SJCRH30 (cell line): ENCODE measurements at regions not wholly inside any gene's neighbourhood (a gene's known extent, or its start where the extent isn't known, plus 50 kb on each side); places are given as distances from the start of the nearest gene placed in this dataset.
"Not testable (repeated sequence)": the region's sequence is repeated elsewhere in the genome, so short reads cannot be mapped to it uniquely, and the experiment has no call there.

Source experiments
- DNase-seq, 2 experiments: peaks; one replicate each; pipeline ENCODE4 v3.0.0-alpha.2; 2015 to 2020
- H3K27ac ChIP-seq: fragments of 250-450 bp; sonication (Bioruptor Pico); 2 replicates; pipeline ENCODE4 v1.5.1; 2020; ENCODE audit warnings: mild to moderate bottlenecking, moderate library complexity
- H3K27me3 ChIP-seq: fragments of 250-450 bp; sonication (Bioruptor Pico); 2 replicates; pipeline ENCODE4 v1.5.1; 2020; ENCODE audit warnings: mild to moderate bottlenecking, moderate library complexity
- H3K36me3 ChIP-seq: fragments of 250-450 bp; sonication (Bioruptor Pico); 2 replicates; pipeline ENCODE4 v1.5.1; 2020; ENCODE audit warnings: mild to moderate bottlenecking, moderate library complexity
- H3K4me1 ChIP-seq: fragments of 250-450 bp; sonication (Bioruptor Pico); 2 replicates; pipeline ENCODE4 v1.5.1; 2020; ENCODE audit warnings: mild to moderate bottlenecking, moderate library complexity
- H3K4me3 ChIP-seq: fragments of 250-450 bp; sonication (Bioruptor Pico); 2 replicates; pipeline ENCODE4 v1.5.1; 2020; ENCODE audit warnings: mild to moderate bottlenecking, moderate library complexity
- H3K9me3 ChIP-seq: fragments of 250-450 bp; sonication (Bioruptor Pico); replicated peaks from 2 replicates; pipeline ENCODE4 v1.5.1; 2020; ENCODE audit warnings: mild to moderate bottlenecking, moderate library complexity

GRCh38 chr5:29550523-29550922, 1643.0 kb upstream of the CDH6 start:
- no peak overlapping the region for H3K4me3 ChIP-seq
- DNase-seq: no peak
- no peaks in the 10 kb centered on the region for H3K9me3 ChIP-seq
- H3K27me3 ChIP-seq: no peaks in the 10 kb centered on the region
- H3K27ac ChIP-seq: no peak overlapping the region
- H3K4me1 ChIP-seq: no peaks in the 10 kb centered on the region
- no peaks in the 10 kb centered on the region for H3K36me3 ChIP-seq

GRCh38 chr5:29548262-29548661, 1645.2 kb upstream of the CDH6 start:
- H3K4me1 ChIP-seq: no peaks in the 10 kb centered on the region
- no peak overlapping the region for H3K27ac ChIP-seq
- H3K4me3 ChIP-seq: no peak overlapping the region
- no peaks in the 10 kb centered on the region for H3K27me3 ChIP-seq
- H3K9me3 ChIP-seq: no peaks in the 10 kb centered on the region
- no peaks in the 10 kb centered on the region for H3K36me3 ChIP-seq
- DNase-seq: no peak

- Histone ChIP-seq H3K27me3 (no peaks in the 10 kb centered on the region), H3K4me1 (no peaks in the 10 kb centered on the region), H3K9me3 (no peaks in the 10 kb centered on the region), H3K27ac (no peak overlapping the region), H3K4me3 (no peak overlapping the region), H3K36me3 (no peaks in the 10 kb centered on the region)
- DNase-seq: no peak
Observed at GRCh38 chr5:29547236-29547865, 1646.1 kb upstream of the CDH6 start.

- H3K9me3 ChIP-seq: no peaks in the 10 kb centered on the region
- no peaks in the 10 kb centered on the region for H3K36me3 ChIP-seq
- no peak overlapping the region for H3K4me3 ChIP-seq
- no peak for DNase-seq
- H3K27me3 ChIP-seq: no peaks in the 10 kb centered on the region
- no peaks in the 10 kb centered on the region for H3K4me1 ChIP-seq
- H3K27ac ChIP-seq: no peak overlapping the region
Observed at GRCh38 chr5:29543501-29543900, 1650.0 kb upstream of the CDH6 start.

GRCh38 chr5:29524227-29524626, 1669.3 kb upstream of the CDH6 start:
- Histone ChIP-seq H3K36me3 (no peaks in the 10 kb centered on the region), H3K4me1 (no peaks in the 10 kb centered on the region), H3K27ac (no peak overlapping the region), H3K9me3 (no peaks in the 10 kb centered on the region), H3K27me3 (no peaks in the 10 kb centered on the region), H3K4me3 (no peak overlapping the region)
- DNase-seq: no peak

- Histone ChIP-seq H3K4me1 (no peaks in the 10 kb centered on the region), H3K4me3 (no peak overlapping the region), H3K9me3 (no peaks in the 10 kb centered on the region), H3K27me3 (no peaks in the 10 kb centered on the region), H3K36me3 (no peaks in the 10 kb centered on the region), H3K27ac (no peak overlapping the region)
- no peak for DNase-seq
Observed at GRCh38 chr5:29518176-29518575, 1675.3 kb upstream of the CDH6 start.

- no peaks in the 10 kb centered on the region for H3K9me3 ChIP-seq
- H3K4me3 ChIP-seq: no peak overlapping the region
- no peaks in the 10 kb centered on the region for H3K4me1 ChIP-seq
- H3K27ac ChIP-seq: no peak overlapping the region
- no peak for DNase-seq
- H3K36me3 ChIP-seq: no peaks in the 10 kb centered on the region
- H3K27me3 ChIP-seq: no peaks in the 10 kb centered on the region
Observed at GRCh38 chr5:29516224-29516623, 1677.3 kb upstream of the CDH6 start.

GRCh38 chr5:29508131-29508530, 1685.4 kb upstream of the CDH6 start:
- no peak overlapping the region for H3K27ac ChIP-seq
- no peak for DNase-seq
- no peaks in the 10 kb centered on the region for H3K4me1 ChIP-seq

GRCh38 chr5:29504411-29504810, 1689.1 kb upstream of the CDH6 start:
- no peaks in the 10 kb centered on the region for H3K36me3 ChIP-seq
- H3K9me3 ChIP-seq: no peaks in the 10 kb centered on the region
- DNase-seq: no peak
- H3K27me3 ChIP-seq: no peaks in the 10 kb centered on the region
- H3K27ac ChIP-seq: no peak overlapping the region
- H3K4me3 ChIP-seq: no peak overlapping the region
- H3K4me1 ChIP-seq: no peaks in the 10 kb centered on the region

More at GRCh38 chr5:29508131-29508530, 1685.4 kb upstream of the CDH6 start:
- no peak overlapping the region for H3K4me3 ChIP-seq
- H3K9me3 ChIP-seq: no peaks in the 10 kb centered on the region
- no peaks in the 10 kb centered on the region for H3K27me3 ChIP-seq
- no peaks in the 10 kb centered on the region for H3K36me3 ChIP-seq

GRCh38 chr5:29498860-29499259, 1694.6 kb upstream of the CDH6 start:
- Histone ChIP-seq H3K27ac (no peak overlapping the region), H3K4me1 (no peaks in the 10 kb centered on the region), H3K27me3 (no peaks in the 10 kb centered on the region), H3K36me3 (no peaks in the 10 kb centered on the region), H3K4me3 (no peak overlapping the region), H3K9me3 (no peaks in the 10 kb centered on the region)
- DNase-seq: no peak

- H3K27ac ChIP-seq: no peak overlapping the region
- H3K36me3 ChIP-seq: no peaks in the 10 kb centered on the region
- no peak overlapping the region for H3K4me3 ChIP-seq
- H3K4me1 ChIP-seq: no peaks in the 10 kb centered on the region
- no peaks in the 10 kb centered on the region for H3K9me3 ChIP-seq
- H3K27me3 ChIP-seq: no peaks in the 10 kb centered on the region
- DNase-seq: no peak
Observed at GRCh38 chr5:29498412-29498811, 1695.1 kb upstream of the CDH6 start.

GRCh38 chr5:29485333-29485732, 1708.2 kb upstream of the CDH6 start:
- no peak for DNase-seq
- no peak overlapping the region for H3K4me3 ChIP-seq
- H3K27me3 ChIP-seq: no peaks in the 10 kb centered on the region
- no peaks in the 10 kb centered on the region for H3K9me3 ChIP-seq
- no peaks in the 10 kb centered on the region for H3K36me3 ChIP-seq
- H3K4me1 ChIP-seq: no peaks in the 10 kb centered on the region
- no peak overlapping the region for H3K27ac ChIP-seq

GRCh38 chr5:29469581-29469980, 1723.9 kb upstream of the CDH6 start:
- H3K27ac ChIP-seq: no peak overlapping the region
- H3K9me3 ChIP-seq: no peaks in the 10 kb centered on the region
- no peaks in the 10 kb centered on the region for H3K27me3 ChIP-seq
- H3K4me3 ChIP-seq: no peak overlapping the region
- DNase-seq: no peak
- H3K4me1 ChIP-seq: no peaks in the 10 kb centered on the region
- no peaks in the 10 kb centered on the region for H3K36me3 ChIP-seq

- no peaks in the 10 kb centered on the region for H3K36me3 ChIP-seq
- no peaks in the 10 kb centered on the region for H3K4me1 ChIP-seq
- H3K27ac ChIP-seq: no peak overlapping the region
- H3K4me3 ChIP-seq: no peak overlapping the region
- no peaks in the 10 kb centered on the region for H3K9me3 ChIP-seq
- H3K27me3 ChIP-seq: no peaks in the 10 kb centered on the region
- DNase-seq: no peak
Observed at GRCh38 chr5:29462241-29462640, 1731.2 kb upstream of the CDH6 start.

GRCh38 chr5:29460971-29461559, 1732.4 kb upstream of the CDH6 start:
- H3K4me3 ChIP-seq: no peak overlapping the region
- no peaks in the 10 kb centered on the region for H3K9me3 ChIP-seq
- DNase-seq: no peak
- no peak overlapping the region for H3K27ac ChIP-seq
- no peaks in the 10 kb centered on the region for H3K4me1 ChIP-seq
- no peaks in the 10 kb centered on the region for H3K27me3 ChIP-seq
- H3K36me3 ChIP-seq: no peaks in the 10 kb centered on the region

- not testable (repeated sequence) for H3K4me1 ChIP-seq, H3K9me3 ChIP-seq, DNase-seq, H3K36me3 ChIP-seq, H3K4me3 ChIP-seq, H3K27me3 ChIP-seq, H3K27ac ChIP-seq
Observed at GRCh38 chr5:29451004-29451403, 1742.5 kb upstream of the CDH6 start.
